ENCODE measurements at regions not wholly inside any gene's neighbourhood (a gene's known extent, or its start where the extent isn't known, plus 50 kb on each side); places are given as distances from the start of the nearest gene placed in this dataset.

DNA sequence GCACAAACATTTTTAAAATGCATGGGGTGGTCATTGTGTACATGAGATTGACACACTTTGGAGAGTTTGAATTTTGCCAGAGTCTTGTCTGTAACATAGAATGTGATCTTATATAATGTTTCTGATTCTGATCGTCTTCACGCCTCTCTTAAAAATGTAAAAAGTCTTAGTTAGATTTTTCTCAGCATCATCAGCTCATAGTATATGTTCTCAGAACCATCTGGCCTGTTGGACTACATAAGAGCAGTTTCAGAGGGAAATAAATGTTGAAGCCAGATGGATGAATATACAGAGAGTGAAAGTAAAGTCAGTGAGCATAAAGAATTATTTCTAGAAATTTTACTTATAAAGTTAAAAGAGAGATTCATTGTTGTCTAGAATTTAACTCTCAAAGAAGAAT is 789.9 kb upstream of the MIR17HG start:
- TF ChIP-seq EZH2 (IDR thresholded peaks at IDR 0.05), result no peak
- TF ChIP-seq FOXP2 (optimal IDR thresholded peaks at IDR 0.05; ENCODE audit: control extremely low read depth, extremely low read length, insufficient read depth), result no peak
- no peak for TF ChIP-seq POLR2AphosphoS5 (IDR thresholded peaks at IDR 0.05; ENCODE audit: borderline replicate concordance, low read depth, low read length)
